Karpas-422 (cell line): ENCODE measurements at regions not wholly inside any gene's neighbourhood (a gene's known extent, or its start where the extent isn't known, plus 50 kb on each side); places are given as distances from the start of the nearest gene placed in this dataset.

Experiments
- DNase-seq: peaks from one replicate; pipeline ENCODE4 v3.0.0-alpha.2; 2015
- H2AFZ ChIP-seq: fragments of 200-600 bp; sonication (generic); 2 replicates; pipeline ENCODE4 v1.6.1; 2014; ENCODE audit warnings: antibody characterized with exemption, low read length, mixed read lengths
- H3K27ac ChIP-seq: fragments of 200-600 bp; sonication (generic); 2 replicates; pipeline ENCODE4 v1.5.1; 2014; ENCODE audit warnings: mild to moderate bottlenecking, low read length, moderate library complexity
- H3K27me3 ChIP-seq: fragments of 200-600 bp; sonication (generic); 2 replicates; pipeline ENCODE4 v1.6.1; 2014; ENCODE audit warnings: low read length, mixed read lengths
- H3K36me3 ChIP-seq: fragments of 200-600 bp; sonication (generic); 2 replicates; pipeline ENCODE4 v1.6.1; 2014; ENCODE audit warnings: low read length, mixed read lengths; ENCODE audit not compliant: insufficient read depth
- H3K4me1 ChIP-seq: fragments of 200-600 bp; sonication (generic); 2 replicates; pipeline ENCODE4 v1.6.1; 2014; ENCODE audit warnings: mild to moderate bottlenecking, low read length, mixed read lengths
- H3K4me2 ChIP-seq: fragments of 200-600 bp; sonication (generic); 2 replicates; pipeline ENCODE4 v1.6.1; 2014; ENCODE audit warnings: low read length, low read depth, mild to moderate bottlenecking; ENCODE audit not compliant: poor library complexity, severe bottlenecking
- H3K4me3 ChIP-seq: fragments of 200-600 bp; sonication (generic); 2 replicates; pipeline ENCODE4 v1.5.1; 2014; ENCODE audit warnings: mild to moderate bottlenecking, antibody characterized with exemption, low read length, mixed read lengths
- H3K79me2 ChIP-seq: fragments of 200-600 bp; sonication (generic); 2 replicates; pipeline ENCODE4 v1.6.1; 2014; ENCODE audit warnings: mild to moderate bottlenecking, low read length, mixed read lengths
- H3K9ac ChIP-seq: fragments of 200-600 bp; sonication (generic); 2 replicates; pipeline ENCODE4 v1.6.0; 2014; ENCODE audit warnings: low read length
- H3K9me2 ChIP-seq: fragments of 200-600 bp; sonication (generic), shearing (Covaris generic); replicated peaks from 2 replicates; pipeline ENCODE4 v1.6.0; 2014; ENCODE audit warnings: mild to moderate bottlenecking, low read length, moderate library complexity; ENCODE audit not compliant: insufficient read depth
- H3K9me3 ChIP-seq: fragments of 300-700, 200-600 bp; sonication (generic); 2 replicates; pipeline ENCODE4 v1.6.1; 2014; ENCODE audit warnings: low read length, mixed read lengths
- H4K20me1 ChIP-seq: fragments of 200-600 bp; sonication (generic); 2 replicates; pipeline ENCODE4 v1.6.1; 2014; ENCODE audit warnings: mild to moderate bottlenecking, antibody characterized with exemption, low read length, low read depth; ENCODE audit not compliant: insufficient read depth

DNA sequence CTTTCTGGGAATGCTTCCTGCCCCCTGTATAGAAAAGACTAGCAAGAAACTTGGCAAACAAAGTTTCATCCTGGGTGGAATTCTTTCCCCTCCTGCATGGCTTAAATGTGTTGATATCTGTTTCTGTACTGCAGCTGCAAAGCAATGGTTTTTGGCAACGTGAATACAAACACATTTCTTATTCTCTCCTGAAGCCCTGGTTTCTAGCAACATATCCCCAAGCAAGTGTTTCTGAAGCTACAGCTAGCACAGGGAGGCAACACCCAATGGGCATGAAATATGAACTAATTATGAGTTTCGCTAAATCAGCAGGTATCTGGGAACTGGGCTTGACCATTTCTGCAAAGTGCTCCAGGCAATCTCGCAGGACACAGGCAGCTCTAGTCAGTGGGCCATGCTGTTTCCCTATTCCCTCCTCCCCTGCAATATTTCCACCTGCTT lies 392.3 kb upstream of the TMPO start:
- no peaks in the 10 kb centered on the region for H3K27me3 ChIP-seq
- no peak overlapping the region for H2AFZ ChIP-seq
- H3K27ac ChIP-seq: no peak overlapping the region
- H3K36me3 ChIP-seq: no peaks in the 10 kb centered on the region
- no peak overlapping the region for H3K9ac ChIP-seq
- no peak for DNase-seq
- no peaks in the 10 kb centered on the region for H3K79me2 ChIP-seq
- no peaks in the 10 kb centered on the region for H3K9me3 ChIP-seq
- H4K20me1 ChIP-seq: no peaks in the 10 kb centered on the region
- no peak overlapping the region for H3K4me2 ChIP-seq
- no peaks in the 10 kb centered on the region for H3K4me1 ChIP-seq
- no peaks in the 10 kb centered on the region for H3K9me2 ChIP-seq
- no peak overlapping the region for H3K4me3 ChIP-seq

DNA sequence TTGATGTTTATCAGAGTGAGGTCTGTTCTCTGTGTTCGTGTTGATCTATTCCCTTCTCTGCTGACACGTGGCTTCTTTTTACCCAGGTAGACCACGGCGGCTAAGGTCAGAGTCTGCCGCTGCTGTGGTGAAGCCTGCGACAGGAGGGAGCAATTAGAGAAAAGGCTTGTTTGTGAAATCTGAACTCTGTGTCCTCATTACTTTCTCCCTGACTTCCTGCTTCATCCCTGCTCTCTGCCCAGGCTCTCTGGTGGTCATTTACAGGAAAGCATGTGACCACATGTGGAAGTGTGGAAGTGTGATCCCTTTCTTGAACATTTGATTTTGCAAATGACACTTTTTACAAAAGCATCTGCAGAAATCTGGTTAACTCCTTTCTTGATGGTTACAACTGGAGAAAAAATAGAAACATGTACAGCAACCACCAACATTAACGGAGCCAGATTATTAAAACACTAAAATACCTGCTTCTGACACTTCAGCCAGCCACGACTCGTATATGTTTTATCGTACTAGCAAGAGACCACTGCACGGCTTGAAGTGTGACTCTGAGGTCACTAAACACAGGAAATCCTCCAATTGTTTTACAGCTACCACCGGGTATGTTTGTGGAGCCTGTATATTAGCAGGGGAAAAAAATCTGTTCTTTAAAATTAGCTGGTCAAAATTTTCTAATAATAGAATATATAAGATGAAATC lies 388.6 kb upstream of the TMPO start:
- Histone ChIP-seq H4K20me1 (no peaks in the 10 kb centered on the region), H3K36me3 (no peaks in the 10 kb centered on the region), H3K27ac (no peak overlapping the region), H3K9me2 (no peaks in the 10 kb centered on the region), H3K9me3 (no peaks in the 10 kb centered on the region), H3K4me3 (no peak overlapping the region), H2AFZ (no peak overlapping the region), H3K79me2 (no peaks in the 10 kb centered on the region), H3K9ac (no peak overlapping the region), H3K4me1 (no peaks in the 10 kb centered on the region), H3K27me3 (no peaks in the 10 kb centered on the region), H3K4me2 (no peak overlapping the region)
- DNase-seq: no peak

DNA sequence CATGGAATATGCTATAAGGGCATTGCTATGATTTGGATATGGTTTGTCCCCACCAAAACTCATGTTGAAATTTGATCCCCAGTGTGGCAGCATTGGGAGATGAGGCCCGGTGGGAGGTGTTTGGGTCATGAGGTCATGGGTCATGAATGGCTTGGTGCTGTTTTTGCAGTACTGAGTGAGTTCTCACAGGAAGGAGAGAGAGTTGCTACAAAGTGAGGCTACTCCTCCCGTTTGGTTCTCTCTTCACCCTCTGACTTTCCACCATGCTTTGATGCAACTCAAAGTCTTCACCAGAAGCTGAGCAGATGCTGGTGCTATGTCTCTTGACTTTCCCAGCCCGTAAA lies 388.1 kb upstream of the TMPO start:
- Histone ChIP-seq H3K27me3 (no peaks in the 10 kb centered on the region), H3K4me1 (no peaks in the 10 kb centered on the region), H4K20me1 (no peaks in the 10 kb centered on the region), H3K9me3 (no peaks in the 10 kb centered on the region), H3K27ac (no peak overlapping the region), H3K36me3 (no peaks in the 10 kb centered on the region), H3K9me2 (no peaks in the 10 kb centered on the region), H3K4me2 (no peak overlapping the region), H3K4me3 (no peak overlapping the region), H3K79me2 (no peaks in the 10 kb centered on the region), H3K9ac (no peak overlapping the region), H2AFZ (no peak overlapping the region)
- DNase-seq: no peak

DNA sequence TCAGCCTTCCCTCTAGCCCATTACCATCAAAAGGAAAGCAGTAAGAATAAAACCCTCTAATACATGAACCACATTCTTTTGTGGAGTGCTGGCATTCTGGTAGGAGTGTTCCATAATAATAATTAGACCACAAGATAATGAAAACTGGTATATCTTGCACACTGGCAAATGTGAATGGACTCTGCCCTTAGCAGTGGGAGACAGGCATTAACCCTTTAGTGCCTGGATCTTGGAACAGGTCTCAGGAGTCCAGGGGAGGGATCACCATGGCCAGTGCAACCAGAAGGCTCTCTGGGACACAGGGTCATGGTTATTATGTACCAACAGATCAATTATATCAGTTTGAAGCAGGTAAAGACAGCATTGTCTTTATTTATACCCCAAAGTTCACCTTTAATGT lies 387.5 kb upstream of the TMPO start:
- no peak overlapping the region for H3K4me2 ChIP-seq
- H3K79me2 ChIP-seq: no peaks in the 10 kb centered on the region

DNA sequence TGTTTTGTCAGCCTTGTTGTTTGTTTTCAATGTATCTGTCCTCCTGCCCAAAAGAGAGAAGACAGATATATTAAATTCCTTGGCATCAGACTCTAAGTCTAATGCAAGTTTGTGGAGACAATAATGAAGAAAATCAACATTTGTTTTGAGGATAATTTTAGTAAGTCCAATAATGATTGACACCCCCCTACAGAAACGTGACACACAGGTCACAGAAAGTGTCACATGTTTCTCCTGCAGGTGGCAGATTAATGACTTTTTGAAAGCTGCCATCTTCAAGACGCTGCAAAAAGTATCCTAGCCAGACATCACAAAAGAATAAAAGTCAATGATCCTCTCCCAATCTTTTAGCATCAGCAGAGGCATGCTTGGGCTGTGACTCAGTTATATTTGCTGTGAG lies 378.8 kb upstream of the TMPO start:
- H3K4me2 ChIP-seq: no peak overlapping the region
- no peak overlapping the region for H3K27ac ChIP-seq
- no peak for DNase-seq
- H3K9me3 ChIP-seq: no peaks in the 10 kb centered on the region
- no peaks in the 10 kb centered on the region for H3K36me3 ChIP-seq
- H3K9ac ChIP-seq: no peak overlapping the region
- no peak overlapping the region for H2AFZ ChIP-seq
- H4K20me1 ChIP-seq: no peaks in the 10 kb centered on the region
- no peaks in the 10 kb centered on the region for H3K4me1 ChIP-seq
- H3K4me3 ChIP-seq: no peak overlapping the region
- no peaks in the 10 kb centered on the region for H3K9me2 ChIP-seq
- H3K27me3 ChIP-seq: no peaks in the 10 kb centered on the region
- H3K79me2 ChIP-seq: no peaks in the 10 kb centered on the region

More for the DNA sequence above, 387.5 kb upstream of the TMPO start:
- Histone ChIP-seq H3K4me1 (no peaks in the 10 kb centered on the region), H2AFZ (no peak overlapping the region), H3K4me3 (no peak overlapping the region), H4K20me1 (no peaks in the 10 kb centered on the region), H3K36me3 (no peaks in the 10 kb centered on the region), H3K9ac (no peak overlapping the region), H3K9me2 (no peaks in the 10 kb centered on the region), H3K27me3 (no peaks in the 10 kb centered on the region), H3K27ac (no peak overlapping the region), H3K9me3 (no peaks in the 10 kb centered on the region)
- DNase-seq: no peak

DNA sequence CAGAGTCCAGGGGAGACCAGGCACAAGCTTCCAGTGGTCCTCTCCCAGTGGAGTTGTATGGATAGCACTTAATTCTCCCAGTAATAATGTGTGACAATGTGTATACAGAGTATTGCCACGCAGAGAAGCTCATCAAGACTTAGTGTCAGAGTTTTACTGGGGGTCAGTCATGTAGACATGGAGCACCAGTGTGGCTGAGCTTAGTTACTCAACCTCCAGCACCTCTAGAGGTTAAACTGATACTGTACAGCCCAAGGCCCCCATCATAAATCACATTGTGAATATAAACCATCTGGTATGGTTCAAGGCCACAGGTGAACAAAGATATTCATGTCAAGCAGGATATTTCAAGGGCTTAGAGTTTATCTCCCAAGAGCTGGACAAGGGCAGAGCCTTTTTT lies 378.1 kb upstream of the TMPO start:
- no peak for DNase-seq
- Histone ChIP-seq H3K9me3 (no peaks in the 10 kb centered on the region), H3K27me3 (no peaks in the 10 kb centered on the region), H3K9ac (no peak overlapping the region), H3K4me1 (no peaks in the 10 kb centered on the region), H3K36me3 (no peaks in the 10 kb centered on the region), H4K20me1 (no peaks in the 10 kb centered on the region), H3K4me2 (no peak overlapping the region), H3K79me2 (no peaks in the 10 kb centered on the region), H3K27ac (no peak overlapping the region), H3K9me2 (no peaks in the 10 kb centered on the region), H2AFZ (no peak overlapping the region), H3K4me3 (no peak overlapping the region)

DNA sequence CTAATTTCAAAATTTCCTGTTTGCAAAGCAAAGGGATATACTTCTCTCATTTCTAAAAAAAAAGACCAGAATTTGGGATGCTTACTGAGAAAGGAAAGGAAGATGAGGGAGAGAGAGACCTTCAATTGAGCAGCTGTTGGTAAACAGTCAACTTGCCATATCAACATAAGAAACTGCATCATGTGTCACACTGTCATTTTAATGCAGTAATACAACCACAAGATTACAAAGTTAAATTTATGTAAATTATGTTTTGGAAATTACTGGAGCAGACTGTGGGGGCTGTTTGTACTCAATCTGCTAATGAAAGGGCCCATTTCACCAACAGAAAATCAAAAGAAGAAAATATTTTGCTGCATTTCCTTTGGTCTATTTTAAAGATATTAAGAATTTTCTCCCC lies 370.4 kb upstream of the TMPO start:
- Histone ChIP-seq H3K27ac (no peak overlapping the region), H3K79me2 (no peaks in the 10 kb centered on the region), H4K20me1 (no peaks in the 10 kb centered on the region), H3K9ac (no peak overlapping the region), H3K27me3 (no peaks in the 10 kb centered on the region), H3K36me3 (no peaks in the 10 kb centered on the region), H3K4me2 (no peak overlapping the region), H3K9me2 (no peaks in the 10 kb centered on the region), H2AFZ (no peak overlapping the region), H3K9me3 (no peaks in the 10 kb centered on the region), H3K4me3 (no peak overlapping the region), H3K4me1 (no peaks in the 10 kb centered on the region)
- no peak for DNase-seq

DNA sequence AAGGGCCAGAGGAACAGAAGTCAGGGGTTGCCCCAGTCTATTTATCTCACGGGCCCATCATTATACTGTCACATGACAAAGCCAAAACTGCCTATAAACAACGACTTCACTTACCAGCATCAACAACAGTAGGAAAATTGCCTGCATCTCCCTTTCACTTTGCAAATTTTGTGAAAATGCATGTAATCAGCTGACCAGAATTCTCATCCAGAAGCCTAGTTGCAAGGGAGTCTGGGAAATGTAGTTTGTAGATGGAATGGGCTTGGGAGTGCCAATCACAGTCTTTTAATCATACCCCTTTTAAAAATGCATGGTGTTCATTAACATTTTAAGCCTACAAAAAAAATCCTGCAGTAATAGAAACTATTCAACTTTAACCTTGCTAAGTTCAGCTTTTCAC lies 369.3 kb upstream of the TMPO start:
- Histone ChIP-seq H3K9me2 (no peaks in the 10 kb centered on the region), H3K79me2 (no peaks in the 10 kb centered on the region), H3K4me3 (no peak overlapping the region), H2AFZ (no peak overlapping the region), H3K4me1 (no peaks in the 10 kb centered on the region), H3K4me2 (no peak overlapping the region), H3K36me3 (no peaks in the 10 kb centered on the region), H3K27me3 (no peaks in the 10 kb centered on the region), H4K20me1 (no peaks in the 10 kb centered on the region), H3K27ac (no peak overlapping the region), H3K9me3 (no peaks in the 10 kb centered on the region), H3K9ac (no peak overlapping the region)
- DNase-seq: no peak

DNA sequence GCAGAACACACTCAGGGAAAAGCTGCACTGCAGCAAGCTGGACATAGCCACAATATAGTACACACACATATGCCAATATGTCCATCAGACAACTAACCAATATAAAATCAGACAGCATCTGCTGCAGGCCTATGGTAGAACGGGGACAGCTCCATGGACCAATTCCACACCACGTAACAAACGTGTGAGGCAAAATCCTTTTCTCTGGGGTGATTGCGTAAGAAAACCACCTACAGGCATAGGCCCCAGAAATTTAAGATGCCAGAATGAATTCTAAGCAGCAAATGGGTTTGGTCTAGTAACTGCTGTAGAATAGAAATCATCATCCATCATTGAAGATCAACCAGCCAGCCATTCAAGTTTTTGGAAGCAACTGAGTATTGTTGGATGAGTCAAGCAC lies 368.9 kb upstream of the TMPO start:
- H3K36me3 ChIP-seq: no peaks in the 10 kb centered on the region

More for the DNA sequence above, 368.9 kb upstream of the TMPO start:
- H3K9me3 ChIP-seq: no peaks in the 10 kb centered on the region
- no peaks in the 10 kb centered on the region for H3K9me2 ChIP-seq
- H3K9ac ChIP-seq: no peak overlapping the region
- H3K4me1 ChIP-seq: no peaks in the 10 kb centered on the region
- no peak overlapping the region for H3K4me2 ChIP-seq
- no peak overlapping the region for H2AFZ ChIP-seq
- no peaks in the 10 kb centered on the region for H4K20me1 ChIP-seq
- no peaks in the 10 kb centered on the region for H3K27me3 ChIP-seq
- no peak for DNase-seq
- H3K4me3 ChIP-seq: no peak overlapping the region
- no peak overlapping the region for H3K27ac ChIP-seq
- no peaks in the 10 kb centered on the region for H3K79me2 ChIP-seq
